ENCODE measurements at regions not wholly inside any gene's neighbourhood (a gene's known extent, or its start where the extent isn't known, plus 50 kb on each side); places are given as distances from the start of the nearest gene placed in this dataset.
A peak's percentile ranks its signal among the peaks of the same experiment; 100 is the strongest.

DNA sequence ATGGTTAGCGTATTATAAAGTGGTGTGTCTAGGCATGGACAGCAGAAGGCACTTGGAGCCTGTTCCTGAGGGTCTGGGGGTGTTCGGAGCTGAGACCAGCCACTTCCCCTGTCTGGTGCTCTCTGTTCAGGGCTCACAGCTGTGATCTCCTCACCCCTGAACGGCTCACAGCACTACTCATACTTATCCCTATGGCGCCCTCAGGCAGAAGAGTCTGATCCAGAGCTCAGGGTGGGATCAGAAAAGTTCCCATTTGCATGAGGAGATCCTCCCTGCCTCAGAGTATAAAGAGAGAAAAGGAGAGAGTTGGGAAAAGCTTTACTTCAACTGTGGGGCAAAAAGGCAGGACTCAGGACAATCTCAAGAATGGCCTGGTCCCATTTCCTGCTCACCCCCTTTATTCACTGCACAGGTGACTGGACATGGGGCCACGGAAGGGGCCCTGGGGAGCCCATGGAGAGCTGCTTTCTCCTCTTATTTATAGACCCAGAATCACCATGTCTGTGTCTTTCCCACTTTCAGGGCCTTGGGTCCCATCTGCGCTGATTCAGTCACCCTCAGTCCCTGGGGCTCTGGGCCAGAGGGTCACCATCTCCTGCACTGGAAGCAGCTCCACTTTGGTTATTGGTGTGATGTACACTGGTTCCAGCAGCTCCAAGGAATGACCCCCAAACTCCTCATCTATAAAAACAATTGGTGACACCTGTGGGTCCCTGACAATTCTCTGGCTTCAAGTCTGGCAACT, 97.0 kb upstream of the TOP3B start:
- no peak for DNase-seq
- Histone ChIP-seq H3K27me3 (replicated peaks) (peaks cover 35% of the 10 kb centered on the region), H3K36me3 (replicated peaks) (no peaks in the 10 kb centered on the region), H3K4me3 (ENCODE audit: low read depth, low read length) (no peak overlapping the region), H3K27ac (no peak overlapping the region)
- in situ Hi-C loops (cut with HindIII; ENCODE audit: low pct_ligation_motif_present, low sequenced_read_pairs) = no loop called here
- TF ChIP-seq CTCF (IDR thresholded peaks at IDR 0.05; ENCODE audit: low read depth, low read length, missing control alignments) = no peak

DNA sequence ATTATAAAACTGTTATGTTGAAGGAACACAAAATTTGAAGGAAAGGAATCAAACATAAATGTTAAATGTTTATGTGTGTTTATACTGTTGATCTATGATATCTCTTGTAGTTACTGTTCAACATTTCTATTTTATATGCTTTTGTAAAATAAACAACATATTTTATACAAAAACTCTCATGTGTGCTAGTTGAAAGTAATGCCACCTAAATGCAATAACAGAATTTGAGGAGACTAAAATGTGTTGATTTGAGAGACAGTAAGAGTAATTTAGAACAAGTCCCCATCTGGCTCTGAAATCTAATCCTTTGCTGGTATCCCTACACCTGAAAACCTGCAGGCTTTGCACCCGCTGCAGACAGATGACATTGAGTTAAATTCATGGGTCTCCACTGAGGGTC, 95.7 kb upstream of the TOP3B start:
- TF ChIP-seq CTCF (IDR thresholded peaks at IDR 0.05; ENCODE audit: low read depth, low read length, missing control alignments) = no peak
- DNase-seq = no peak
- Histone ChIP-seq H3K36me3 (replicated peaks) (no peaks in the 10 kb centered on the region), H3K4me3 (ENCODE audit: low read depth, low read length) (no peak overlapping the region), H3K27ac (no peak overlapping the region), H3K27me3 (replicated peaks) (peaks cover 42% of the 10 kb centered on the region)
- in situ Hi-C loops (cut with HindIII; ENCODE audit: low pct_ligation_motif_present, low sequenced_read_pairs) = no loop called here

DNA sequence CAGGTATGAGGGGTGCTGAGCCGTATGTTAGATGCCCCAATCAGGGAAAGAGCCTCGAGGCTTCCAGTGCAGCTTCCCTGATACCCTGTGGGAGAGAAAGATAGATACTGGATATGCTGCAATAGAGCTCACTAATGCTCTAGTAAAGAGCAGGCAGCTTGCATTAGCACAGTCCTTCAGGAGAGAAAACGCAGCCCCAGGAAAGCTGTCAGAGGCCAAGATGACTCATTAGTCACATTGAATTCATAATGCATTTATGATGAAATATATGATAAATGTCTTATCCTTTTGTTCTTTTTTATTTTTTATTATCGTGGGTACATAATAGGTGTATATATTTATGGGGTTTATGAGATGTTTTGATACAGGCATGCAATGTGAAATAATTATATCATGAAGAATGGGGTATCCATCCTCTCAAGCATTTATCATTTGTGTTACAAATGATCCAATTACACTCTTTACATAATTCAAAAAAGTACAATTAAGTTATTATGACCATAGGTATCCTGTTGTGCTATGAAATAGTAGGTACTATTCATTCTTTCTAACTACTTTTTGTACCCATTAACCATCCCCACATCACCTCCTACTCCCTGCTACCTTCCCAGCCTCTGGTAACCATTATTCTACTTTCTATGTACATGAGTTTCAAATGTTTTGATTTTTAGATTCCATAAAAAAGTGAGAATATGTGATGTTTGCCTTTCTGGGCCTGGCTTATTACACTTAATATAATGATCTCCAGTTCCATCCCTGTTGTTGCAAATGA, 94.5 kb upstream of the TOP3B start:
- no peak for TF ChIP-seq CTCF (IDR thresholded peaks at IDR 0.05; ENCODE audit: low read depth, low read length, missing control alignments)
- Histone ChIP-seq H3K4me3 (ENCODE audit: low read depth, low read length) (no peak overlapping the region), H3K27me3 (replicated peaks) (peaks cover 34% of the 10 kb centered on the region), H3K36me3 (replicated peaks) (no peaks in the 10 kb centered on the region), H3K27ac (no peak overlapping the region)
- peak; percentile 11 for DNase-seq
- in situ Hi-C loops (cut with HindIII; ENCODE audit: low pct_ligation_motif_present, low sequenced_read_pairs) = no loop called here

DNA sequence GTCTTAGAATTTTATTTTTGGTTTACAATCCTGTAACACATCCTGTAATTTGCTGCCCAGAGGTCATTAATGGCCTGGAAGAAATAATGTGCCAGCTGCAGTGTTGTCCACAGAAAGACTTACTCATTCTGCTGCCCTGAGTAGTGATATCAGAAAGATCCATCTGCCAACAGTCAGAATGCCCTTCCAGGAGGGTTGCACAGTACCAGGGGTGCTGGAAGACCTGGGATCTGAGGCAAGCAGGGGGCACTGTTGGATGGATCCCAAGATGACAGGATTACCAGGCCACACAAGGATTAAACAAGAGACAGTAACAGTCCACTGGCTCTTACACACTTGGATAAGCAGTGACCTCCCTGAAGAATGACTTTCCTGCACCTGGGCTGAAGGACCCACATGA, 93.8 kb upstream of the TOP3B start:
- peaks cover 35% of the 10 kb centered on the region for H3K27me3 ChIP-seq (replicated peaks)

GRCh38 chr22:22075382-22076163, 93.0 kb upstream of the TOP3B start:
- no peak overlapping the region for H3K4me3 ChIP-seq (ENCODE audit: low read depth, low read length)
- no peak for DNase-seq
- peaks cover 33% of the 10 kb centered on the region for H3K27me3 ChIP-seq (replicated peaks)
- H3K27ac ChIP-seq = no peak overlapping the region
- no peak for TF ChIP-seq CTCF (IDR thresholded peaks at IDR 0.05; ENCODE audit: low read depth, low read length, missing control alignments)
- no peaks in the 10 kb centered on the region for H3K36me3 ChIP-seq (replicated peaks)
- in situ Hi-C loops (cut with HindIII; ENCODE audit: low pct_ligation_motif_present, low sequenced_read_pairs) = no loop called here

More for the DNA sequence above, 93.8 kb upstream of the TOP3B start:
- H3K36me3 ChIP-seq (replicated peaks) = no peaks in the 10 kb centered on the region
- H3K27ac ChIP-seq = no peak overlapping the region
- DNase-seq = no peak
- in situ Hi-C loops (cut with HindIII; ENCODE audit: low pct_ligation_motif_present, low sequenced_read_pairs) = no loop called here
- no peak for TF ChIP-seq CTCF (IDR thresholded peaks at IDR 0.05; ENCODE audit: low read depth, low read length, missing control alignments)
- no peak overlapping the region for H3K4me3 ChIP-seq (ENCODE audit: low read depth, low read length)

Measured in brain microvascular endothelial cell (primary cell).